ENCODE measurements at regions not wholly inside any gene's neighbourhood (a gene's known extent, or its start where the extent isn't known, plus 50 kb on each side); places are given as distances from the start of the nearest gene placed in this dataset.
"Not testable (repeated sequence)": the region's sequence is repeated elsewhere in the genome, so short reads cannot be mapped to it uniquely, and the experiment has no call there.

- DNase-seq: no peak
These were observed 81.4 kb upstream of the PCDH8 start for GRCh38 chr13:52929846-52930245.

DNA sequence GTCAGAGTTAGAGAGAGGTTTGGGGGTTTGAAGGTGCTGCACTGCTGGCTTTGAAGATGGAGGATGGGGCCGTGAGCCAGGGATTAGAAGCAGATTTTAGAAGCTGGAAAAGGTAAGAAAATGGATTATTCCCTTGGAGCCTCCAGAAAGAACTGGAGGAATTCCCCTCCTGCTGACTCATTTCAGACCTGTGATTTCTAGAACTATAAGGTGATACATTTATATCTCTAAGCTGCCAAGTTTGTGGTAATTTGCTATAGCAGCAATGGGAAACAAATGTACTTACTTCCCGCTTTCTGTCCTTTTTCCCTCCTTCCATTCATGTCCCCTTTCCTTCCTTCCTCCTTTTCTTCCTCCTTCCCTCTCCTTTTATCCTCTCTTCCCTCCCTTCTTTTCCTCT lies 78.5 kb upstream of the PCDH8 start:
- no peak for DNase-seq

DNA sequence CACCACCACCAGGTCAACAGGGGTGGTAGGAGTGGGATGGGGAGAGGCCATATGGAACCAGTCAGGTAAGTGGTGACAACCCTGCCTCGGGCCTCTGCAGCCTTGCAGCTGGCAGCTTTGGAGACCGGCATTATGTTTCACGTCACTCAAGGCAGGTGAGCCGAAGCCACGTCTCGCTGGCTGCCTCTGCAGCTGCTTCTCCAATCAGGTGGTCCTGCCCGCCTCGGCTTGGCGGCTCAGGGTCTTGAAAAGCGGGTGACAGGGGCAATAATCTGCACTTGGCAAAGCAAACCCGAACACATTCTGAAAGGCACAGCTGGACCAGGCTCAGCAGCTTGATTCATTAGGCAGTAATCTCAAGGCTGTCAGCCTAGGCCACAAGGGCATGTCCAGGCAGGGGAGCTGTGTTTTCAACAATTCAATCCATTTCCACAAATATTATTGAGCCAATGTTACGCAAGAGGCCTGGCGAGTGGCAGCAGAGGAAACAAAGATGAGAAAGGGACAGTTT lies 77.4 kb upstream of the PCDH8 start:
- DNase-seq: peak in 1 of 2 experiments; percentile 15

- DNase-seq: no peak
These were observed 76.8 kb upstream of the PCDH8 start for GRCh38 chr13:52925251-52925650.

DNA sequence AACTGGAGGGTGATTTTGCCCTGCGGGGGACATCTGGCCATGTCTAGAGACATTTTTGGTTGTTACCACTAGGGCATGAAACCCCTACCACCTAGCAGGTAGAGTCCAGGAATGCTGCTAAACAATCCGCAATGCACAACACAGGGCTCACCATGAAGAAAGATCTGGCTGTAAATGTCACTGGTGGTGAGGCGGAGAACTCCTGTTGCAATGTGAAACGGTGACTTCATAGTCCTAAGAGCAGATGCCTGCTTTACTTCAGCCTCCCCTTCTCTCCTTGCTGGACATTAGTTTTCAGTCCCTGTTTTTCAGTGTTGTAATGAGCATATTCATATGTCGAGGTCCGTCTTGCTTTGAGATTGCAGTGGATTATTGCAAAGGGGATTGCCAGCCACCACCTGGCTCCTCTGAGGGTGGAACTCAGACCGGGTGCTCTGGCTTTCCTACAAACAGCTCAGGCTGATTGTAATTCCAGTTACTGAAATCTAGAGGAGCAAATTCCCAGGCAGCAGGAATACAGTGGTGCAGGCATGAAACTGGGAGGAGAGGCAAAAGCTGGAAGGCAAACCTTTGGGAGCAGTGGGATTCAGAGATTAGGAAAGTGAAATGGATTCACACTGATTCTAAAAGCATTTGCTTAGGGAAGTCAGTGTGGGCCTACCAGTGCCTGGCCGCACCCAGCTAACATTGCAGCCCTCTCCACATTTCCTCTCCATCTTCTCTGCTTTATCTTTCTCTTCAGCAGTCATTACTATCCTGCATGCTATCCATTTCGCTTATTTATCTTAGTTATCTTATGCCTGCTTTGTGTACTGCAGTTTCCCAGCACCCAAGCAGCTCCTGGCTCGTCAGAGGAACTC lies 76.1 kb upstream of the PCDH8 start:
- DNase-seq: no peak

- DNase-seq: no peak
These were observed 74.5 kb upstream of the PCDH8 start for GRCh38 chr13:52922961-52923360.

- no peak for DNase-seq
These were observed 72.8 kb upstream of the PCDH8 start for GRCh38 chr13:52921194-52921593.

DNA sequence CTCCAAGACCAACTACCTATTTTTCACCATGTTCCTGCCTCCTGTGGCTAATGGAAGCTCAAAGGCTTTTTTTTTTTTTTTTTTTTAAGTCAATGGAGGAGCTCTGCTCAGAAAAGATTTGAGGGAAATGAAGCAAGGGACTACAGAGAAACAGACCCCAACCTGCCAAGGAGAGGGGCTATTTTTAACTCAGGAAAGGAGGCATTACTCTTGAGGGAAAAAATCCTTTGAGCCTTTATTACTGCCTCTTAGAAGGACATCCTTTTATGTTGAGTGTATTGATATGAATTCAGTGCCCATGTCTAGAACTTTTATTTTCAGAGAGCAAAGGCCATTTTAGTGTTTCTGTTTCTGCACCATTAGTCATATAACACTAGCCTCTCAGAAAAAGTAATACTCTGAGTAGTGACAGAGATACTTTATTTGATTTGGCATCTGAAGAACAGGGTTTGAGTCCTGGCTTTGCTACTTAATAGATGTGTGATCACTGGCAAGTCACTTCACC lies 68.1 kb upstream of the PCDH8 start:
- no peak for DNase-seq

GRCh38 chr13:52911340-52911739 lies 62.9 kb upstream of the PCDH8 start:
- no peak for DNase-seq

GRCh38 chr13:52910318-52910717 lies 61.9 kb upstream of the PCDH8 start:
- DNase-seq: not testable (repeated sequence)

DNA sequence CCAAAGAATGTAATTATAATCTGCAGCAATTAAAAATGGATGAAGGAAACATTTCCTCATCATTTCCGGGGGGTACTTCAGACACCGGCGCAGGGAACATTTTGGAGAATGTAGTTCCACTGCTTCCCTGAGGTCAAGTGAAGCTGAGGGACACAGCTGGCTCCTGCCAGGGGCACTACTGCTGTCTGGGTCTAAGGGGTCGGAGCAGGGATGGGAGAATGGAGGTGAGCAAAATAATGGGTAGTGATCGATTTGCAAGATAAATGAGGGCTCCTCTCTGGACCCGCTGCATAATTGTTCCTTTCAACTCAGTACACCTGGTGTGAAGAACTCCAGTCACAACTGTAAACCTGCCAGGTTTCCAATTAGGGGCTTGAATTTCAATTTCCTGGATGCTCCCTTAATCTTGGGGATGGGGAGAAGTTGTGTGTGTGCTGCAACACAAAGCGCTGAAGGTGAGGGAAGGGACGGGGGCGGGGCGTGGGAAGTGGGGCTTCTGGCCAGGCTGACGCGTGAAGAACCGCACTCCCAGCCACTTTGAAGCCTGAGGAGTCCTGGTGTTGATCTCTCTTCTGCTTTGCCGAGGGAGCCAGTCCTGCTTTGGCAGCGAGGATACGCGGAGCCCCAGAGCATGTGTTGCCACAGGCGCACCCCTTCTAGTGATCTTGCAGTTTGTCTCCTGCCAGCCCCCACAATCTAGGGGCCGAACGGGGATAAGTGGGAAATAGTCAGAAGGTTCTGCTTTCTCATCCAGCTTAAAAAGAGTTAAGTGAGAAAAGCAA lies 57.9 kb upstream of the PCDH8 start:
- no peak for DNase-seq

GRCh38 chr13:52905701-52906100 lies 57.3 kb upstream of the PCDH8 start:
- DNase-seq: no peak

GRCh38 chr13:52903320-52903719 lies 54.9 kb upstream of the PCDH8 start:
- no peak for DNase-seq

DNA sequence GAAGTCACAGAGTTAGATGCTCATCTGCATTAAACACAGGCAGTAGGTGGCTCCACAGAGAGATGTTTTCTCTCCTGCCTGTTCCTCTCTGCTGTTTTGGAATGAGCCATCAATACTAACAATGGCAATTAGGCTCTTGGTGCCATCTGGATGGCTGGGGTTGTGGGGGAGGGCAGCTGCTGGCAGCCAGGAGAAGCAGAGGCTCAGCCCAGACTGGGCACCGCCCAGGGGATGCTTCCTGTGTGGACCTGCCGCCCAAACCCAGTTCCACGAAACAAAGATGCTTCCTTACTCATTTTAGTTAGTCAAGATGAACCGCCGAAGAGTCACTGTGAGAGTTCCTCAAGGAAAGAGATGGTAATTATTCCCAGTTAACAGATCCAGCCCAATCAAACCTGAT lies 50.8 kb upstream of the PCDH8 start:
- DNase-seq: peak in 1 of 2 experiments; percentile 40

All from NCI-H446 (cell line).